CD14-positive monocyte (primary cell): ENCODE measurements at regions not wholly inside any gene's neighbourhood (a gene's known extent, or its start where the extent isn't known, plus 50 kb on each side); places are given as distances from the start of the nearest gene placed in this dataset.

ENCODE experiments used
- DNase-seq, 3 donors: peaks; one replicate each; pipeline ENCODE4 v3.0.0-alpha.2; 2011 to 2022
- H2AFZ ChIP-seq: 2 replicates; pipeline ENCODE4 v1.6.0; 2012; ENCODE audit warnings: mild to moderate bottlenecking, low read depth, low read length, inconsistent platforms; ENCODE audit not compliant: insufficient read depth, poor library complexity, severe bottlenecking
- H3K27ac ChIP-seq, 2 donors: 1 replicate in 1 of 2; 2 replicates in 1 of 2; pipeline ENCODE4 v1.5.1; 2012 to 2013; ENCODE audit warnings: low read length in 2 of 2, control low read depth in 1 of 2, inconsistent platforms in 1 of 2, low read depth in 1 of 2, mild to moderate bottlenecking in 1 of 2
- H3K27me3 ChIP-seq, 2 donors: one replicate each; pipeline versions ENCODE4 v1.6.0 to v1.6.1; 2011 to 2013; ENCODE audit warnings: low read length in 2 of 2; ENCODE audit not compliant: control insufficient read depth in 2 of 2, insufficient read depth in 2 of 2
- H3K36me3 ChIP-seq, 2 donors: replicated peaks in 1 of 2; 1 replicate in 1 of 2; 2 replicates in 1 of 2; pipeline versions ENCODE4 v1.5.1 to v1.6.1; 2012 to 2013; ENCODE audit warnings: low read length in 2 of 2, control low read depth in 1 of 2, inconsistent platforms in 1 of 2, mild to moderate bottlenecking in 1 of 2; ENCODE audit not compliant: insufficient read depth in 2 of 2, control insufficient read depth in 1 of 2
- H3K4me1 ChIP-seq, 2 donors: 1 replicate in 1 of 2; 2 replicates in 1 of 2; pipeline versions ENCODE4 v1.5.1 to v1.6.1; 2012 to 2013; ENCODE audit warnings: low read length in 2 of 2, control low read depth in 1 of 2, inconsistent platforms in 1 of 2, mild to moderate bottlenecking in 1 of 2, moderate library complexity in 1 of 2; ENCODE audit not compliant: insufficient read depth in 2 of 2, control insufficient read depth in 1 of 2
- H3K4me2 ChIP-seq: replicated peaks from 2 replicates; pipeline ENCODE3; 2012; ENCODE audit warnings: low read length, moderate library complexity, mild to moderate bottlenecking; ENCODE audit not compliant: poor library complexity, severe bottlenecking; ENCODE audit errors: extremely low read depth
- H3K4me3 ChIP-seq, 3 experiments: fragments of 200-600 bp in 1 of 3; sonication (generic) in 1 of 3; replicated peaks in 1 of 3; 1 replicate in 2 of 3; 2 replicates in 1 of 3; pipeline ENCODE4 v1.5.1; 2011 to 2013; ENCODE audit warnings: low read length in 3 of 3, mild to moderate bottlenecking in 3 of 3, control low read depth in 2 of 3, low read depth in 2 of 3, inconsistent platforms in 1 of 3, moderate library complexity in 1 of 3
- H3K79me2 ChIP-seq: 2 replicates; pipeline ENCODE4 v1.6.0; 2012; ENCODE audit warnings: mild to moderate bottlenecking, control low read depth, inconsistent platforms, low read length, moderate library complexity; ENCODE audit not compliant: insufficient read depth
- H3K9ac ChIP-seq: 2 replicates; pipeline ENCODE4 v1.6.0; 2017; ENCODE audit warnings: low read length, mild to moderate bottlenecking; ENCODE audit not compliant: insufficient read depth, poor library complexity, severe bottlenecking
- H3K9me3 ChIP-seq, 2 donors: replicated peaks in 1 of 2; 1 replicate in 1 of 2; 2 replicates in 1 of 2; pipeline versions ENCODE4 v1.5.1 to v1.6.1; 2012 to 2013; ENCODE audit warnings: low read length in 2 of 2, control low read depth in 1 of 2; ENCODE audit not compliant: control insufficient read depth in 1 of 2, insufficient read depth in 1 of 2
- H4K20me1 ChIP-seq: 2 replicates; pipeline ENCODE4 v1.6.0; 2012; ENCODE audit warnings: mild to moderate bottlenecking, low read length, control low read depth, moderate library complexity; ENCODE audit not compliant: insufficient read depth
- H3K27ac Mint-ChIP-seq, 7 donors: one replicate each; pipeline ENCODE4 v1.8.0; 2020; ENCODE audit warnings: mild to moderate bottlenecking in 7 of 7, mixed read lengths in 7 of 7, moderate library complexity in 6 of 7, inconsistent platforms in 2 of 7
- H3K27me3 Mint-ChIP-seq, 3 donors: one replicate each; pipeline ENCODE4 v1.8.0; 2021 to 2022; ENCODE audit warnings: low read depth in 3 of 3, mild to moderate bottlenecking in 3 of 3, mixed read lengths in 3 of 3, moderate library complexity in 3 of 3, inconsistent platforms in 1 of 3
- H3K36me3 Mint-ChIP-seq, 2 donors: one replicate each; pipeline ENCODE4 v1.8.0; 2020; ENCODE audit warnings: mixed read lengths in 2 of 2, inconsistent platforms in 1 of 2, mild to moderate bottlenecking in 1 of 2
- H3K4me1 Mint-ChIP-seq: one replicate; pipeline ENCODE4 v1.8.0; 2020; ENCODE audit warnings: mild to moderate bottlenecking, mixed read lengths
- H3K4me3 Mint-ChIP-seq, 2 donors: one replicate each; pipeline ENCODE4 v1.8.0; 2020; ENCODE audit warnings: mild to moderate bottlenecking in 2 of 2, mixed read lengths in 2 of 2, moderate library complexity in 1 of 2
- H3K9me3 Mint-ChIP-seq, 7 donors: one replicate each; pipeline ENCODE4 v1.8.0; 2020 to 2022; ENCODE audit warnings: mixed read lengths in 7 of 7, mild to moderate bottlenecking in 6 of 7, moderate library complexity in 6 of 7, inconsistent platforms in 2 of 7
- WGBS: methylation state at CpG from one replicate; pipeline ENCODE4 v1.1.5; 2013; ENCODE audit warnings: missing lambda C conversion rate; ENCODE audit not compliant: insufficient coverage; 5-methylcytosine and 5-hydroxymethylcytosine counted together
- intact Hi-C, 2 donors: fragments of 100-400 bp; cut with micrococcal nuclease; formaldehyde crosslinking; loops; one replicate each; pipeline versions ENCODE4 v1.15.0 to v1.15.1; 2023
- TF ChIP-seq, protein P1 (sequence below): fragments of 200-600 bp; IDR thresholded peaks from one replicate; pipeline ENCODE4 v1.8.0; 2022; ENCODE audit warnings: antibody characterized with exemption, mild to moderate bottlenecking

DNA sequence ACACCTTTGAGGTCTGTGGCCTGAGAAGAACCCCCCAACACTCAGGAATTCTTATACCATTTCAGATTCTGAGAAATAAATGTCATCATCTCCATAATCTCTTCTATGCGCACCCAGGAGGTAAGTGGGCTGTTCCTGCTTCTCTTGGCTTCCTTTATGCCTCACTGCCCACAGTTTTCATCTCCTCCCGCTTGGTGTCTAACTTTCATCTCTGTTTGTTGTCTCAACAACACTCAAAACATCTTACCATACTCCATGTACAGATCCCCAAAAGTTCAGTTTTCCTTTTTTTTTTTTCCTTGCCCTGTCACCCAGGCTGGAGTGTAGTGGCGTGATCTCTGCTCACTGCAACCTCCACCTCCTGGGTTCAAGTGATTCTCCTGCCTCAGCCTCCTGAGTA lies 170.2 kb upstream of the FREM1 start:
- H3K27ac Mint-ChIP-seq, result no peak overlapping the region
- H3K4me1 Mint-ChIP-seq, result no peaks in the 10 kb centered on the region
- Histone ChIP-seq H3K27ac (no peak overlapping the region), H3K4me2 (no peak overlapping the region), H3K9me3 (no peaks in the 10 kb centered on the region), H3K27me3 (no peaks in the 10 kb centered on the region), H3K4me1 (no peaks in the 10 kb centered on the region), H3K36me3 (no peaks in the 10 kb centered on the region), H2AFZ (no peak overlapping the region), H3K4me3 (no peak overlapping the region), H3K9ac (no peak overlapping the region), H4K20me1 (no peaks in the 10 kb centered on the region), H3K79me2 (no peaks in the 10 kb centered on the region)
- H3K4me3 Mint-ChIP-seq, result no peak overlapping the region
- no peak for DNase-seq
- H3K9me3 Mint-ChIP-seq, result peaks cover 2 to 5% (median 4%) of the 10 kb centered on the region in 7 donors
- no peaks in the 10 kb centered on the region for H3K36me3 Mint-ChIP-seq
- TF ChIP-seq, protein P1, sequence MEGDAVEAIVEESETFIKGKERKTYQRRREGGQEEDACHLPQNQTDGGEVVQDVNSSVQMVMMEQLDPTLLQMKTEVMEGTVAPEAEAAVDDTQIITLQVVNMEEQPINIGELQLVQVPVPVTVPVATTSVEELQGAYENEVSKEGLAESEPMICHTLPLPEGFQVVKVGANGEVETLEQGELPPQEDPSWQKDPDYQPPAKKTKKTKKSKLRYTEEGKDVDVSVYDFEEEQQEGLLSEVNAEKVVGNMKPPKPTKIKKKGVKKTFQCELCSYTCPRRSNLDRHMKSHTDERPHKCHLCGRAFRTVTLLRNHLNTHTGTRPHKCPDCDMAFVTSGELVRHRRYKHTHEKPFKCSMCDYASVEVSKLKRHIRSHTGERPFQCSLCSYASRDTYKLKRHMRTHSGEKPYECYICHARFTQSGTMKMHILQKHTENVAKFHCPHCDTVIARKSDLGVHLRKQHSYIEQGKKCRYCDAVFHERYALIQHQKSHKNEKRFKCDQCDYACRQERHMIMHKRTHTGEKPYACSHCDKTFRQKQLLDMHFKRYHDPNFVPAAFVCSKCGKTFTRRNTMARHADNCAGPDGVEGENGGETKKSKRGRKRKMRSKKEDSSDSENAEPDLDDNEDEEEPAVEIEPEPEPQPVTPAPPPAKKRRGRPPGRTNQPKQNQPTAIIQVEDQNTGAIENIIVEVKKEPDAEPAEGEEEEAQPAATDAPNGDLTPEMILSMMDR, result no peak
- 78% methylated on average over 1 of the region's 3 CpGs for WGBS
- intact Hi-C loops, result no loop called here
- peaks cover 0 to 2% (median 1%) of the 10 kb centered on the region in 3 donors for H3K27me3 Mint-ChIP-seq

- Histone ChIP-seq H3K27me3 (no peaks in the 10 kb centered on the region), H3K79me2 (no peaks in the 10 kb centered on the region), H3K4me2 (no peak overlapping the region), H3K4me3 (no peak overlapping the region), H3K4me1 (no peaks in the 10 kb centered on the region), H3K9ac (no peak overlapping the region), H3K9me3 (peaks cover 0 to 3% of the 10 kb centered on the region in 2 donors), H3K36me3 (no peaks in the 10 kb centered on the region), H4K20me1 (no peaks in the 10 kb centered on the region), H3K27ac (no peak overlapping the region), H2AFZ (no peak overlapping the region)
- intact Hi-C loops, result no loop called here
- 93% methylated on average over 2 of the region's 3 CpGs for WGBS
- Mint-ChIP-seq H3K4me1 (no peaks in the 10 kb centered on the region), H3K27ac (no peak overlapping the region), H3K27me3 (peaks cover 0 to 2% (median 1%) of the 10 kb centered on the region in 3 donors), H3K36me3 (no peaks in the 10 kb centered on the region), H3K4me3 (no peak overlapping the region), H3K9me3 (peaks cover 2 to 9% (median 5%) of the 10 kb centered on the region in 7 donors)
- no peak for DNase-seq
- TF ChIP-seq, protein P1, result no peak
Observed at GRCh38 chr9:15079989-15080388, 169.8 kb upstream of the FREM1 start.
